ENCODE measurements at regions not wholly inside any gene's neighbourhood (a gene's known extent, or its start where the extent isn't known, plus 50 kb on each side); places are given as distances from the start of the nearest gene placed in this dataset.

GRCh38 chr2:41540272-41540998, 507.4 kb upstream of the PKDCC start:
- ChIA-PET POLR2A (no interaction called here), CTCF (interaction anchor here (0.6 kb wide), 1 partner anchor 166 kb away, joined by 3 read pairs; no protein-coding TSS in a partner anchor)
- WGBS (ENCODE audit: missing lambda C conversion rate), result 41% methylated on average over 2 of the region's 2 CpGs
- Histone ChIP-seq H3K4me3 (no peak overlapping the region), H3K4me1 (no peaks in the 10 kb centered on the region), H3K4me2 (no peak overlapping the region), H3K27ac (no peak overlapping the region), H3K9me3 (no peaks in the 10 kb centered on the region)
- no peak for FAIRE-seq
- no peak for TF ChIP-seq REST (IDR thresholded peaks at IDR 0.05)
- TF ChIP-seq POLR2A (IDR thresholded peaks at IDR 0.05; ENCODE audit: low read length), result no peak
- TF ChIP-seq, protein P1, sequence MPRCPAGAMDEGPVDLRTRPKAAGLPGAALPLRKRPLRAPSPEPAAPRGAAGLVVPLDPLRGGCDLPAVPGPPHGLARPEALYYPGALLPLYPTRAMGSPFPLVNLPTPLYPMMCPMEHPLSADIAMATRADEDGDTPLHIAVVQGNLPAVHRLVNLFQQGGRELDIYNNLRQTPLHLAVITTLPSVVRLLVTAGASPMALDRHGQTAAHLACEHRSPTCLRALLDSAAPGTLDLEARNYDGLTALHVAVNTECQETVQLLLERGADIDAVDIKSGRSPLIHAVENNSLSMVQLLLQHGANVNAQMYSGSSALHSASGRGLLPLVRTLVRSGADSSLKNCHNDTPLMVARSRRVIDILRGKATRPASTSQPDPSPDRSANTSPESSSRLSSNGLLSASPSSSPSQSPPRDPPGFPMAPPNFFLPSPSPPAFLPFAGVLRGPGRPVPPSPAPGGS (IDR thresholded peaks at IDR 0.05), result no peak
- no peak for TF ChIP-seq HDAC2 (IDR thresholded peaks at IDR 0.05)
- TF ChIP-seq HOXA7 (CRISPR knock-in tag; IDR thresholded peaks at IDR 0.05), result no peak
- TF ChIP-seq TFCP2L1 (CRISPR knock-in tag; IDR thresholded peaks at IDR 0.05), result no peak
- TF ChIP-seq FOXS1 (CRISPR knock-in tag; IDR thresholded peaks at IDR 0.05), result no peak
- TF ChIP-seq, protein P2, sequence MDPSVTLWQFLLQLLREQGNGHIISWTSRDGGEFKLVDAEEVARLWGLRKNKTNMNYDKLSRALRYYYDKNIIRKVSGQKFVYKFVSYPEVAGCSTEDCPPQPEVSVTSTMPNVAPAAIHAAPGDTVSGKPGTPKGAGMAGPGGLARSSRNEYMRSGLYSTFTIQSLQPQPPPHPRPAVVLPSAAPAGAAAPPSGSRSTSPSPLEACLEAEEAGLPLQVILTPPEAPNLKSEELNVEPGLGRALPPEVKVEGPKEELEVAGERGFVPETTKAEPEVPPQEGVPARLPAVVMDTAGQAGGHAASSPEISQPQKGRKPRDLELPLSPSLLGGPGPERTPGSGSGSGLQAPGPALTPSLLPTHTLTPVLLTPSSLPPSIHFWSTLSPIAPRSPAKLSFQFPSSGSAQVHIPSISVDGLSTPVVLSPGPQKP (IDR thresholded peaks at IDR 0.05; ENCODE audit: low read depth, low read length), result no peak
- TF ChIP-seq RNF2 (IDR thresholded peaks at IDR 0.05; ENCODE audit: borderline replicate concordance, low read depth), result no peak
- TF ChIP-seq EHF (CRISPR knock-in tag; IDR thresholded peaks at IDR 0.05), result no peak
- no peak for TF ChIP-seq ZNF302 (CRISPR knock-in tag; IDR thresholded peaks at IDR 0.05)
- TF ChIP-seq CBX8 (IDR thresholded peaks at IDR 0.05), result no peak
- TF ChIP-seq EP300 (IDR thresholded peaks at IDR 0.05), result no peak
- TF ChIP-seq, protein P3, sequence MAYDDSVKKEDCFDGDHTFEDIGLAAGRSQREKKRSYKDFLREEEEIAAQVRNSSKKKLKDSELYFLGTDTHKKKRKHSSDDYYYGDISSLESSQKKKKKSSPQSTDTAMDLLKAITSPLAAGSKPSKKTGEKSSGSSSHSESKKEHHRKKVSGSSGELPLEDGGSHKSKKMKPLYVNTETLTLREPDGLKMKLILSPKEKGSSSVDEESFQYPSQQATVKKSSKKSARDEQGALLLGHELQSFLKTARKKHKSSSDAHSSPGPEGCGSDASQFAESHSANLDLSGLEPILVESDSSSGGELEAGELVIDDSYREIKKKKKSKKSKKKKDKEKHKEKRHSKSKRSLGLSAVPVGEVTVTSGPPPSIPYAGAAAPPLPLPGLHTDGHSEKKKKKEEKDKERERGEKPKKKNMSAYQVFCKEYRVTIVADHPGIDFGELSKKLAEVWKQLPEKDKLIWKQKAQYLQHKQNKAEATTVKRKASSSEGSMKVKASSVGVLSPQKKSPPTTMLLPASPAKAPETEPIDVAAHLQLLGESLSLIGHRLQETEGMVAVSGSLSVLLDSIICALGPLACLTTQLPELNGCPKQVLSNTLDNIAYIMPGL (CRISPR knock-in tag; IDR thresholded peaks at IDR 0.05; ENCODE audit: borderline replicate concordance), result no peak
- TF ChIP-seq KDM5A (IDR thresholded peaks at IDR 0.05), result no peak
- TF ChIP-seq EHMT2 (IDR thresholded peaks at IDR 0.05; ENCODE audit: low read depth), result no peak
- no peak for TF ChIP-seq MAFK (IDR thresholded peaks at IDR 0.05; ENCODE audit: partially characterized antibody)
- TF ChIP-seq SMC3 (IDR thresholded peaks at IDR 0.05), result no peak
- TF ChIP-seq RAD21 (conservative IDR thresholded peaks at IDR 0.05 in 1 of 2, IDR thresholded peaks at IDR 0.05 in 1 of 2), result no peak
- DNase-seq (ENCODE audit: low read depth in 1 of 2, low spot score in 1 of 2), result no peak
- ATAC-seq, result no peak

- H3K27ac ChIP-seq, result no peak overlapping the region
- no peaks in the 10 kb centered on the region for H3K9me3 ChIP-seq
- no peak overlapping the region for H3K4me3 ChIP-seq
- ChIA-PET POLR2A (no interaction called here), CTCF (no interaction called here)
- no peak overlapping the region for H3K4me2 ChIP-seq
- no peak for FAIRE-seq
- 39% methylated on average over 2 of the region's 2 CpGs for WGBS (ENCODE audit: missing lambda C conversion rate)
- H3K4me1 ChIP-seq, result no peaks in the 10 kb centered on the region
- no peak for DNase-seq (ENCODE audit: low read depth in 1 of 2, low spot score in 1 of 2)
- ATAC-seq, result no peak
- TF ChIP-seq POLR2A (IDR thresholded peaks at IDR 0.05; ENCODE audit: low read length) (no peak), PHF8 (IDR thresholded peaks at IDR 0.05; ENCODE audit: borderline replicate concordance, low read depth) (no peak), EHF (CRISPR knock-in tag; IDR thresholded peaks at IDR 0.05) (no peak), HOXB13 (CRISPR knock-in tag; IDR thresholded peaks at IDR 0.05; ENCODE audit: low read depth) (no peak), HES2 (IDR thresholded peaks at IDR 0.05) (no peak), MYC (IDR thresholded peaks at IDR 0.05; ENCODE audit: borderline replicate concordance, low read length) (no peak), CHD4 (IDR thresholded peaks at IDR 0.05; ENCODE audit: borderline replicate concordance) (no peak)
- TF ChIP-seq, protein P4, sequence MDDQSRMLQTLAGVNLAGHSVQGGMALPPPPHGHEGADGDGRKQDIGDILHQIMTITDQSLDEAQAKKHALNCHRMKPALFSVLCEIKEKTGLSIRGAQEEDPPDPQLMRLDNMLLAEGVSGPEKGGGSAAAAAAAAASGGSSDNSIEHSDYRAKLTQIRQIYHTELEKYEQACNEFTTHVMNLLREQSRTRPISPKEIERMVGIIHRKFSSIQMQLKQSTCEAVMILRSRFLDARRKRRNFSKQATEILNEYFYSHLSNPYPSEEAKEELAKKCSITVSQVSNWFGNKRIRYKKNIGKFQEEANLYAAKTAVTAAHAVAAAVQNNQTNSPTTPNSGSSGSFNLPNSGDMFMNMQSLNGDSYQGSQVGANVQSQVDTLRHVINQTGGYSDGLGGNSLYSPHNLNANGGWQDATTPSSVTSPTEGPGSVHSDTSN (IDR thresholded peaks at IDR 0.05), result no peak
- TF ChIP-seq, protein P5, sequence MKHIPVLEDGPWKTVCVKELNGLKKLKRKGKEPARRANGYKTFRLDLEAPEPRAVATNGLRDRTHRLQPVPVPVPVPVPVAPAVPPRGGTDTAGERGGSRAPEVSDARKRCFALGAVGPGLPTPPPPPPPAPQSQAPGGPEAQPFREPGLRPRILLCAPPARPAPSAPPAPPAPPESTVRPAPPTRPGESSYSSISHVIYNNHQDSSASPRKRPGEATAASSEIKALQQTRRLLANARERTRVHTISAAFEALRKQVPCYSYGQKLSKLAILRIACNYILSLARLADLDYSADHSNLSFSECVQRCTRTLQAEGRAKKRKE (CRISPR knock-in tag; IDR thresholded peaks at IDR 0.05; ENCODE audit: low read depth), result no peak
- TF ChIP-seq, protein P6, sequence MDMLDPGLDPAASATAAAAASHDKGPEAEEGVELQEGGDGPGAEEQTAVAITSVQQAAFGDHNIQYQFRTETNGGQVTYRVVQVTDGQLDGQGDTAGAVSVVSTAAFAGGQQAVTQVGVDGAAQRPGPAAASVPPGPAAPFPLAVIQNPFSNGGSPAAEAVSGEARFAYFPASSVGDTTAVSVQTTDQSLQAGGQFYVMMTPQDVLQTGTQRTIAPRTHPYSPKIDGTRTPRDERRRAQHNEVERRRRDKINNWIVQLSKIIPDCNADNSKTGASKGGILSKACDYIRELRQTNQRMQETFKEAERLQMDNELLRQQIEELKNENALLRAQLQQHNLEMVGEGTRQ (IDR thresholded peaks at IDR 0.05), result no peak
These were observed 504.1 kb upstream of the PKDCC start for GRCh38 chr2:41543726-41544125.

All from A549 (cell line).